Loucy (cell line): ENCODE measurements at regions not wholly inside any gene's neighbourhood (a gene's known extent, or its start where the extent isn't known, plus 50 kb on each side); places are given as distances from the start of the nearest gene placed in this dataset.

Source experiments
- EZH2phosphoT487 ChIP-seq: fragments of 200-600 bp; IDR thresholded peaks from 2 replicates; pipeline ENCODE4 v1.6.1; 2018; ENCODE audit warnings: antibody characterized with exemption, mild to moderate bottlenecking, moderate library complexity, borderline replicate concordance
- TF ChIP-seq, protein P1 (sequence below): fragments of 200-600 bp; sonication (generic); conservative IDR thresholded peaks from 2 replicates; pipeline ENCODE4 v1.5.1; 2014; ENCODE audit warnings: mild to moderate bottlenecking, antibody characterized with exemption, low read length

DNA sequence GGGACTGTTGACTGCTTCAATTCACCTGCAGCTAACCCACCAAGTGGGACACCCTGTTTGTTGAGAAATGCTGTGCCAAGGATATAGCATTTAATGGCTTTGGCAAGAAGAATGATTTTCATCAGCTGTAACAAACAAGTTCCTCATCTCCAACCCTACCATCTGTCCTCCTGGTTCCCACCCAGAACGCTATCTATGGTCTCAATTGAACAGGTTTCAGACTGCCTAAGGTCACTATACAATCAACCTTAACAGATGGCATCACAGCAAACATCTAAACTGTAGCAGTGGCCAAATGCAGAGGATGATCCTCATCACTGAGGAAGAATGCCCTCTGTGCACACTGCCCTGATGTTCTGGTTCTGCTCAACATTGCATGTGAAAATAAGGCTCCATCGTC is 546.2 kb upstream of the FOXG1 start:
- TF ChIP-seq, protein P1, sequence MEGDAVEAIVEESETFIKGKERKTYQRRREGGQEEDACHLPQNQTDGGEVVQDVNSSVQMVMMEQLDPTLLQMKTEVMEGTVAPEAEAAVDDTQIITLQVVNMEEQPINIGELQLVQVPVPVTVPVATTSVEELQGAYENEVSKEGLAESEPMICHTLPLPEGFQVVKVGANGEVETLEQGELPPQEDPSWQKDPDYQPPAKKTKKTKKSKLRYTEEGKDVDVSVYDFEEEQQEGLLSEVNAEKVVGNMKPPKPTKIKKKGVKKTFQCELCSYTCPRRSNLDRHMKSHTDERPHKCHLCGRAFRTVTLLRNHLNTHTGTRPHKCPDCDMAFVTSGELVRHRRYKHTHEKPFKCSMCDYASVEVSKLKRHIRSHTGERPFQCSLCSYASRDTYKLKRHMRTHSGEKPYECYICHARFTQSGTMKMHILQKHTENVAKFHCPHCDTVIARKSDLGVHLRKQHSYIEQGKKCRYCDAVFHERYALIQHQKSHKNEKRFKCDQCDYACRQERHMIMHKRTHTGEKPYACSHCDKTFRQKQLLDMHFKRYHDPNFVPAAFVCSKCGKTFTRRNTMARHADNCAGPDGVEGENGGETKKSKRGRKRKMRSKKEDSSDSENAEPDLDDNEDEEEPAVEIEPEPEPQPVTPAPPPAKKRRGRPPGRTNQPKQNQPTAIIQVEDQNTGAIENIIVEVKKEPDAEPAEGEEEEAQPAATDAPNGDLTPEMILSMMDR, result no peak
- no peak for TF ChIP-seq EZH2phosphoT487
